A549 (cell line): ENCODE measurements at regions not wholly inside any gene's neighbourhood (a gene's known extent, or its start where the extent isn't known, plus 50 kb on each side); places are given as distances from the start of the nearest gene placed in this dataset.

Experiments used
- BHLHE40 ChIP-seq: IDR thresholded peaks from 2 replicates; pipeline ENCODE4 v1.6.1; 2012; ENCODE audit warnings: low read depth, low read length, inconsistent platforms
- CEBPB ChIP-seq, 2 experiments: fragments of >200 bp in 1 of 2; sonication (Bioruptor Twin) in 1 of 2; formaldehyde crosslinking in 1 of 2; IDR thresholded peaks; 2 replicates each; pipeline ENCODE4 v1.6.1; 2012 to 2016
- CHD4 ChIP-seq: fragments of 200-600 bp; sonication (generic); IDR thresholded peaks from 2 replicates; pipeline ENCODE4 v1.6.1; 2016; ENCODE audit warnings: antibody characterized with exemption, mild to moderate bottlenecking, borderline replicate concordance
- EP300 ChIP-seq, 2 experiments: fragments of >200 bp; sonication (Bioruptor Twin); formaldehyde crosslinking; IDR thresholded peaks; 2 replicates in 1 of 2; 3 replicates in 1 of 2; pipeline ENCODE4 v1.6.1; 2016 to 2017
- HMGXB4 ChIP-seq: fragments of 250-450 bp; sonication (Bioruptor Pico); IDR thresholded peaks from 2 replicates; pipeline ENCODE4 v1.5.0; 2021; ENCODE audit warnings: mild to moderate bottlenecking, moderate library complexity, borderline replicate concordance
- JUNB ChIP-seq: fragments of >200 bp; sonication (Bioruptor Twin); formaldehyde crosslinking; IDR thresholded peaks from 2 replicates; pipeline ENCODE4 v1.6.1; 2016
- RCOR1 ChIP-seq: fragments of 150-350 bp; IDR thresholded peaks from 2 replicates; pipeline ENCODE4 v1.6.1; 2014; ENCODE audit warnings: antibody characterized with exemption, low read length, low read depth
- TF ChIP-seq, protein P1 (sequence below): fragments of >200 bp; sonication (Bioruptor Twin); formaldehyde crosslinking; IDR thresholded peaks from 3 replicates; pipeline ENCODE4 v1.5.1; 2016
- TF ChIP-seq, protein P2 (sequence below): fragments of 200-600 bp; sonication (generic); IDR thresholded peaks from 2 replicates; pipeline ENCODE4 v1.6.1; 2016; ENCODE audit warnings: antibody characterized with exemption, mild to moderate bottlenecking, moderate library complexity

DNA sequence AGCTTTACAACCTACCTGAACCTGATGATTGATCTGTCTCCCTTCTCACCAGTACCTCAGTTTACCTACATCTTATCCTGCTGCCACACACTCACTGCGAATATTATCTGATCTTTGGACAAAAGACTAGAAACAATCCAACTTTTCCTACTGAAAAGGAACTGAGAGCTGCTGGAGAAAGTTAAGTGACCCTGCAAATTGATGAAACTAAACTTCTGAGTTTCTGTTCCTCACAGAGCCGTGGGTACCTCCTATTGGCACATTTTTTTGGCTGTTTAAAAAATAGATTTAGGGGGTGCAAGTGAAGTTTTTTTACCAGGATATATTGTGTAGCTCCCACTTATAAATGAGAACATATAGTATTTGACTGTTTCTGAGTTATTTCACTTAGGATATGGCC lies 66.0 kb upstream of the STARD3NL start:
- TF ChIP-seq RCOR1 (no peak), CEBPB (IDR thresholded peaks at IDR 0.05) (no peak), EP300 (IDR thresholded peaks at IDR 0.05) (no peak), BHLHE40 (no peak), HMGXB4 (no peak), CHD4 (no peak), JUNB (no peak)
- TF ChIP-seq, protein P1, sequence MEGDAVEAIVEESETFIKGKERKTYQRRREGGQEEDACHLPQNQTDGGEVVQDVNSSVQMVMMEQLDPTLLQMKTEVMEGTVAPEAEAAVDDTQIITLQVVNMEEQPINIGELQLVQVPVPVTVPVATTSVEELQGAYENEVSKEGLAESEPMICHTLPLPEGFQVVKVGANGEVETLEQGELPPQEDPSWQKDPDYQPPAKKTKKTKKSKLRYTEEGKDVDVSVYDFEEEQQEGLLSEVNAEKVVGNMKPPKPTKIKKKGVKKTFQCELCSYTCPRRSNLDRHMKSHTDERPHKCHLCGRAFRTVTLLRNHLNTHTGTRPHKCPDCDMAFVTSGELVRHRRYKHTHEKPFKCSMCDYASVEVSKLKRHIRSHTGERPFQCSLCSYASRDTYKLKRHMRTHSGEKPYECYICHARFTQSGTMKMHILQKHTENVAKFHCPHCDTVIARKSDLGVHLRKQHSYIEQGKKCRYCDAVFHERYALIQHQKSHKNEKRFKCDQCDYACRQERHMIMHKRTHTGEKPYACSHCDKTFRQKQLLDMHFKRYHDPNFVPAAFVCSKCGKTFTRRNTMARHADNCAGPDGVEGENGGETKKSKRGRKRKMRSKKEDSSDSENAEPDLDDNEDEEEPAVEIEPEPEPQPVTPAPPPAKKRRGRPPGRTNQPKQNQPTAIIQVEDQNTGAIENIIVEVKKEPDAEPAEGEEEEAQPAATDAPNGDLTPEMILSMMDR, result no peak
- TF ChIP-seq, protein P2, sequence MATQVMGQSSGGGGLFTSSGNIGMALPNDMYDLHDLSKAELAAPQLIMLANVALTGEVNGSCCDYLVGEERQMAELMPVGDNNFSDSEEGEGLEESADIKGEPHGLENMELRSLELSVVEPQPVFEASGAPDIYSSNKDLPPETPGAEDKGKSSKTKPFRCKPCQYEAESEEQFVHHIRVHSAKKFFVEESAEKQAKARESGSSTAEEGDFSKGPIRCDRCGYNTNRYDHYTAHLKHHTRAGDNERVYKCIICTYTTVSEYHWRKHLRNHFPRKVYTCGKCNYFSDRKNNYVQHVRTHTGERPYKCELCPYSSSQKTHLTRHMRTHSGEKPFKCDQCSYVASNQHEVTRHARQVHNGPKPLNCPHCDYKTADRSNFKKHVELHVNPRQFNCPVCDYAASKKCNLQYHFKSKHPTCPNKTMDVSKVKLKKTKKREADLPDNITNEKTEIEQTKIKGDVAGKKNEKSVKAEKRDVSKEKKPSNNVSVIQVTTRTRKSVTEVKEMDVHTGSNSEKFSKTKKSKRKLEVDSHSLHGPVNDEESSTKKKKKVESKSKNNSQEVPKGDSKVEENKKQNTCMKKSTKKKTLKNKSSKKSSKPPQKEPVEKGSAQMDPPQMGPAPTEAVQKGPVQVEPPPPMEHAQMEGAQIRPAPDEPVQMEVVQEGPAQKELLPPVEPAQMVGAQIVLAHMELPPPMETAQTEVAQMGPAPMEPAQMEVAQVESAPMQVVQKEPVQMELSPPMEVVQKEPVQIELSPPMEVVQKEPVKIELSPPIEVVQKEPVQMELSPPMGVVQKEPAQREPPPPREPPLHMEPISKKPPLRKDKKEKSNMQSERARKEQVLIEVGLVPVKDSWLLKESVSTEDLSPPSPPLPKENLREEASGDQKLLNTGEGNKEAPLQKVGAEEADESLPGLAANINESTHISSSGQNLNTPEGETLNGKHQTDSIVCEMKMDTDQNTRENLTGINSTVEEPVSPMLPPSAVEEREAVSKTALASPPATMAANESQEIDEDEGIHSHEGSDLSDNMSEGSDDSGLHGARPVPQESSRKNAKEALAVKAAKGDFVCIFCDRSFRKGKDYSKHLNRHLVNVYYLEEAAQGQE, result no peak
